H1 (cell line): ENCODE measurements at regions not wholly inside any gene's neighbourhood (a gene's known extent, or its start where the extent isn't known, plus 50 kb on each side); places are given as distances from the start of the nearest gene placed in this dataset.

Source experiments
- TBP ChIP-seq: IDR thresholded peaks from 2 replicates; pipeline ENCODE4 v1.6.1; 2011; ENCODE audit warnings: low read depth, low read length, improper control_type of control experiment

- TF ChIP-seq TBP, result no peak
These were observed 148.2 kb upstream of the SNX19 start (continued) for GRCh38 chr11:131064373-131064991.
